ENCODE measurements at regions not wholly inside any gene's neighbourhood (a gene's known extent, or its start where the extent isn't known, plus 50 kb on each side); places are given as distances from the start of the nearest gene placed in this dataset.

GRCh38 chr4:43132010-43132582, 239.6 kb downstream of the GRXCR1 start:
- TF ChIP-seq, protein P1, sequence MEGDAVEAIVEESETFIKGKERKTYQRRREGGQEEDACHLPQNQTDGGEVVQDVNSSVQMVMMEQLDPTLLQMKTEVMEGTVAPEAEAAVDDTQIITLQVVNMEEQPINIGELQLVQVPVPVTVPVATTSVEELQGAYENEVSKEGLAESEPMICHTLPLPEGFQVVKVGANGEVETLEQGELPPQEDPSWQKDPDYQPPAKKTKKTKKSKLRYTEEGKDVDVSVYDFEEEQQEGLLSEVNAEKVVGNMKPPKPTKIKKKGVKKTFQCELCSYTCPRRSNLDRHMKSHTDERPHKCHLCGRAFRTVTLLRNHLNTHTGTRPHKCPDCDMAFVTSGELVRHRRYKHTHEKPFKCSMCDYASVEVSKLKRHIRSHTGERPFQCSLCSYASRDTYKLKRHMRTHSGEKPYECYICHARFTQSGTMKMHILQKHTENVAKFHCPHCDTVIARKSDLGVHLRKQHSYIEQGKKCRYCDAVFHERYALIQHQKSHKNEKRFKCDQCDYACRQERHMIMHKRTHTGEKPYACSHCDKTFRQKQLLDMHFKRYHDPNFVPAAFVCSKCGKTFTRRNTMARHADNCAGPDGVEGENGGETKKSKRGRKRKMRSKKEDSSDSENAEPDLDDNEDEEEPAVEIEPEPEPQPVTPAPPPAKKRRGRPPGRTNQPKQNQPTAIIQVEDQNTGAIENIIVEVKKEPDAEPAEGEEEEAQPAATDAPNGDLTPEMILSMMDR (IDR thresholded peaks at IDR 0.05; ENCODE audit: low read length), result peak; percentile 87
- TF ChIP-seq EZH2 (optimal IDR thresholded peaks at IDR 0.05; ENCODE audit: low read depth, low read length) (no peak), EZH2phosphoT487 (IDR thresholded peaks at IDR 0.05; ENCODE audit: low read length) (no peak)

Data from MM.1S (cell line).